ENCODE measurements at regions not wholly inside any gene's neighbourhood (a gene's known extent, or its start where the extent isn't known, plus 50 kb on each side); places are given as distances from the start of the nearest gene placed in this dataset.

DNA sequence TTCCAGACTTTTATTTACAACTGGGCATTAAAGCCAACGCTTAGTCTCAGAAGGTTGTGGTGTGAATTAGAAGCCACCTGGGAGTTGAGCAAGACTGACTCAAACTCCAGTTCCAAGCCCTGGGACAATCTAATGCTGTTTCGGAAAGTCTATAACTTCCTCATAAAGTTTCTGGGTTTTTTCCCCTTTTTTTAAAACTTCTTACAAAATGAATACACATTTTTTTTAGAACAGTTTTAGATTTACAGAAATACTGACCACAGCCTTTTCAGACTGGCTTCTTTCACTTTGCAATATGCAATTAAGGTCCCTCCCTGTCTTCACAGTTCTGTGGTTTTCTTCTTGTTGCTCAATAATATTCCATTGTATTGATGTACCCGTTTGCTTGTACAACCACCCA, 115.9 kb upstream of the TWIST2 start:
- H3K36me3 ChIP-seq (replicated peaks in 1 of 2; ENCODE audit: control insufficient read depth in 1 of 2, insufficient read depth in 2 of 2, low read length in 2 of 2) = no peaks in the 10 kb centered on the region
- intact Hi-C loops (cut with micrococcal nuclease) = no loop called here
- peaks cover 31% of the 10 kb centered on the region for H3K4me1 Mint-ChIP-seq
- H3K27me3 Mint-ChIP-seq (ENCODE audit: low read depth in 3 of 3) = peaks cover 1 to 11% (median 3%) of the 10 kb centered on the region in 3 donors
- no peaks in the 10 kb centered on the region for H3K36me3 Mint-ChIP-seq
- no peak overlapping the region for H3K4me3 Mint-ChIP-seq
- peak overlapping the region in 6 of 7 donors; percentile 51 to 89 (median 84) for H3K27ac Mint-ChIP-seq
- H3K9ac ChIP-seq (ENCODE audit: insufficient read depth, low read length, poor library complexity, severe bottlenecking) = no peak overlapping the region
- peak overlapping the region in 1 of 3 experiments; percentile 29 for H3K4me3 ChIP-seq (replicated peaks in 1 of 3; ENCODE audit: low read depth in 2 of 3, low read length in 3 of 3)
- H3K79me2 ChIP-seq (ENCODE audit: insufficient read depth, low read length) = no peaks in the 10 kb centered on the region
- no peaks in the 10 kb centered on the region for H3K9me3 ChIP-seq (replicated peaks in 1 of 2; ENCODE audit: control insufficient read depth in 1 of 2, insufficient read depth in 1 of 2, low read length in 2 of 2)
- H4K20me1 ChIP-seq (ENCODE audit: insufficient read depth, low read length) = no peaks in the 10 kb centered on the region
- WGBS (ENCODE audit: insufficient coverage) = 0% methylated on average over 1 of the region's 3 CpGs
- H3K4me1 ChIP-seq (ENCODE audit: control insufficient read depth in 1 of 2, insufficient read depth in 2 of 2, low read length in 2 of 2) = peaks cover 22 to 32% of the 10 kb centered on the region in 2 donors
- DNase-seq = peak; percentile 48 to 63 (median 55)
- peak overlapping the region in 1 of 2 donors; percentile 65 for H3K27ac ChIP-seq (ENCODE audit: low read depth in 1 of 2, low read length in 2 of 2)
- H3K9me3 Mint-ChIP-seq = peaks cover 0 to 8% (median 2%) of the 10 kb centered on the region in 7 donors
- H3K4me2 ChIP-seq (replicated peaks; ENCODE audit: extremely low read depth, low read length, poor library complexity, severe bottlenecking) = peak overlapping the region; percentile 33
- no peak overlapping the region for H2AFZ ChIP-seq (ENCODE audit: insufficient read depth, low read depth, low read length, poor library complexity, severe bottlenecking)
- H3K27me3 ChIP-seq (ENCODE audit: control insufficient read depth in 2 of 2, insufficient read depth in 2 of 2, low read length in 2 of 2) = no peaks in the 10 kb centered on the region
- TF ChIP-seq, protein P1, sequence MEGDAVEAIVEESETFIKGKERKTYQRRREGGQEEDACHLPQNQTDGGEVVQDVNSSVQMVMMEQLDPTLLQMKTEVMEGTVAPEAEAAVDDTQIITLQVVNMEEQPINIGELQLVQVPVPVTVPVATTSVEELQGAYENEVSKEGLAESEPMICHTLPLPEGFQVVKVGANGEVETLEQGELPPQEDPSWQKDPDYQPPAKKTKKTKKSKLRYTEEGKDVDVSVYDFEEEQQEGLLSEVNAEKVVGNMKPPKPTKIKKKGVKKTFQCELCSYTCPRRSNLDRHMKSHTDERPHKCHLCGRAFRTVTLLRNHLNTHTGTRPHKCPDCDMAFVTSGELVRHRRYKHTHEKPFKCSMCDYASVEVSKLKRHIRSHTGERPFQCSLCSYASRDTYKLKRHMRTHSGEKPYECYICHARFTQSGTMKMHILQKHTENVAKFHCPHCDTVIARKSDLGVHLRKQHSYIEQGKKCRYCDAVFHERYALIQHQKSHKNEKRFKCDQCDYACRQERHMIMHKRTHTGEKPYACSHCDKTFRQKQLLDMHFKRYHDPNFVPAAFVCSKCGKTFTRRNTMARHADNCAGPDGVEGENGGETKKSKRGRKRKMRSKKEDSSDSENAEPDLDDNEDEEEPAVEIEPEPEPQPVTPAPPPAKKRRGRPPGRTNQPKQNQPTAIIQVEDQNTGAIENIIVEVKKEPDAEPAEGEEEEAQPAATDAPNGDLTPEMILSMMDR (IDR thresholded peaks at IDR 0.05) = no peak

- Mint-ChIP-seq H3K4me3 (no peak overlapping the region), H3K4me1 (peaks cover 3% of the 10 kb centered on the region), H3K36me3 (no peaks in the 10 kb centered on the region), H3K27ac (no peak overlapping the region), H3K9me3 (peaks cover 2 to 19% (median 12%) of the 10 kb centered on the region in 7 donors), H3K27me3 (ENCODE audit: low read depth in 3 of 3) (peaks cover 4 to 12% (median 9%) of the 10 kb centered on the region in 3 donors)
- no peak overlapping the region for H2AFZ ChIP-seq (ENCODE audit: insufficient read depth, low read depth, low read length, poor library complexity, severe bottlenecking)
- H3K4me2 ChIP-seq (replicated peaks; ENCODE audit: extremely low read depth, low read length, poor library complexity, severe bottlenecking) = no peak overlapping the region
- TF ChIP-seq, protein P1 (IDR thresholded peaks at IDR 0.05) = no peak
- H3K27ac ChIP-seq (ENCODE audit: low read depth in 1 of 2, low read length in 2 of 2) = no peak overlapping the region
- H4K20me1 ChIP-seq (ENCODE audit: insufficient read depth, low read length) = no peaks in the 10 kb centered on the region
- 96% methylated on average over 6 of the region's 6 CpGs for whole genome bisulfite sequencing (ENCODE audit: insufficient coverage)
- no peaks in the 10 kb centered on the region for H3K27me3 ChIP-seq (ENCODE audit: control insufficient read depth in 2 of 2, insufficient read depth in 2 of 2, low read length in 2 of 2)
- intact Hi-C loops (cut with micrococcal nuclease) = no loop called here
- H3K4me3 ChIP-seq (replicated peaks in 1 of 3; ENCODE audit: low read depth in 2 of 3, low read length in 3 of 3) = no peak overlapping the region
- peaks cover 0 to 3% of the 10 kb centered on the region in 2 donors for H3K9me3 ChIP-seq (replicated peaks in 1 of 2; ENCODE audit: control insufficient read depth in 1 of 2, insufficient read depth in 1 of 2, low read length in 2 of 2)
- H3K9ac ChIP-seq (ENCODE audit: insufficient read depth, low read length, poor library complexity, severe bottlenecking) = no peak overlapping the region
- H3K79me2 ChIP-seq (ENCODE audit: insufficient read depth, low read length) = no peaks in the 10 kb centered on the region
- H3K36me3 ChIP-seq (replicated peaks in 1 of 2; ENCODE audit: control insufficient read depth in 1 of 2, insufficient read depth in 2 of 2, low read length in 2 of 2) = no peaks in the 10 kb centered on the region
- H3K4me1 ChIP-seq (ENCODE audit: control insufficient read depth in 1 of 2, insufficient read depth in 2 of 2, low read length in 2 of 2) = no peaks in the 10 kb centered on the region
- no peak for DNase-seq
Measured at GRCh38 chr2:238738917-238739316, 109.0 kb upstream of the TWIST2 start.

Measured in CD14-positive monocyte (primary cell).